ENCODE measurements at regions not wholly inside any gene's neighbourhood (a gene's known extent, or its start where the extent isn't known, plus 50 kb on each side); places are given as distances from the start of the nearest gene placed in this dataset.

DNA sequence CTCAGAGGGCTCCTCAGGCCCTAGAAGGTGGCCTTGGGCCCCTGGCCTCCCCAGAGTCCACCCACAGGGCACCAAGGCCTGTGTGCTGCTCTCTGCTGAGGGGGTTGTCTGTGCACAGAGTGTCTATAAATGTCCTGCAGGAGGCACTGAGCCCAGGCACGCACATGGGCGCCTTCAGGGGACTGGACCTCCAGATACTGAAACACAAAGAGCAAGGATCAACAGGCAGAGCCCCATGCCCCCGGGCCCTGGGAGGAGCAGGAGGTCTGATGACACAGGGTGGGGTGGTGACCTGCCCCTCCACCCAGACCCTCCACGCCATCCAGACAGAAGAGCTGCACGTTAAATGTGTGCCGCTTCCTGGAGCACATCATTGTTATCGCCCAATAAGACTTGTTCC is 64.6 kb upstream of the SIMC1 start:
- TF ChIP-seq, protein P1, sequence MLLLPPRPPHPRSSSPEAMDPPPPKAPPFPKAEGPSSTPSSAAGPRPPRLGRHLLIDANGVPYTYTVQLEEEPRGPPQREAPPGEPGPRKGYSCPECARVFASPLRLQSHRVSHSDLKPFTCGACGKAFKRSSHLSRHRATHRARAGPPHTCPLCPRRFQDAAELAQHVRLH (CRISPR knock-in tag; IDR thresholded peaks at IDR 0.05; ENCODE audit: borderline replicate concordance, low read depth): no peak
- no peak for TF ChIP-seq FOXK2 (IDR thresholded peaks at IDR 0.05)

Data from HepG2 (cell line).